HG03439 (cell line): ENCODE measurements at regions not wholly inside any gene's neighbourhood (a gene's known extent, or its start where the extent isn't known, plus 50 kb on each side); places are given as distances from the start of the nearest gene placed in this dataset.
"Not testable (repeated sequence)": the region's sequence is repeated elsewhere in the genome, so short reads cannot be mapped to it uniquely, and the experiment has no call there.

Experiments
- ATAC-seq: cut with Tn5 transposase; IDR thresholded peaks from one replicate; pipeline ENCODE4 v1.9.1; 2021; ENCODE audit warnings: mild to moderate bottlenecking, moderate library complexity; ENCODE audit not compliant: unreplicated experiment

DNA sequence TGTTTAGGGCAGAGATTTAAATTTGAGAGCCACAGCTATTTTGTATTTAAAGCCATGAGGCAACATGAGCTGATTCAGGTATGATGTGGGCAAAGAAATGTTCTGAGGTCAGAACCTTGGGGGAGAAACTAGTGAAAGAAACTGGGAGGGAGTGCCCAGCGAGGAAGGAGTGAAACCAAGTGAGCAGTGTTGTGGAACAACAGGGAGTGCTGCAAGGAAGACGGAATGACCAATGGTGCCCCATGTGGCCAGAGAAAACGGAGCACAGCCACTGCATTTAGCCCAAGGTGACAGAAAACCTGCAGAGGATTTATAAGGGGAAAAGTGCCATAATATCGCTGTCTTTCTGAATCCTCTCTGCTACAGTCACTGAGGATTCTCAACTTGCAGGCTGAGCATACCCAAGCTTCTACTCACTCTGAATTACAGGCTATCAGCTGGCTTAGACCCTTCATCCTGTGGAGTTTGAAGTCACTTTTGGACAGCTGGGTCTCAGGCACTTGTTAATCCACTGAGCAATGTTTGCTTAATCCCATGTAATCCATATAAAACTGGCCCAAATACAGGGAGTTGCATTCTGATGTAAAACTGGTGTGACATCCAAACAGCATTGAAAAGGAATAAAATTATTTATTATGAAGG, 777.3 kb downstream of the CCSER2 start:
- ATAC-seq: no peak

- ATAC-seq: no peak
These were observed 782.9 kb downstream of the CCSER2 start for GRCh38 chr10:85111271-85111670.

GRCh38 chr10:85124603-85125051, 796.2 kb downstream of the CCSER2 start:
- ATAC-seq: no peak

DNA sequence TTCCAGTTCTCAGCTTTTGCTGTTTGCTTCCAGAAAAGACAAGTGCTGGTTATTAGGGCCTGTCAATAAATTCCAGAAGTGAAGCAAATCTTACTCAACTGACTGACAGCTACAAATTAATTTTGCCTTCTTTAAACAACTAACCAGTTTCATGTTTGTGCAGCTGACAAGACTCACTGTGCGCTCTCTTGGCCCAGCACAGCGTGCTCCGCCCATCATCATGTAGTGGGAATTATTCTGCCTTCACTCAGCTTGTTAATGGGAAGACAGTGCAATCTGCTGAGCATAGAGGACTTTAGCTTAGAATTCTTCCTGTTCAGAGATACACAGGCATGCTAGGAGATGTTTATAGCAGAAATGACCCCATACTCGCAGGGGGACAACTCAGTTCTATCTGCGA, 808.9 kb downstream of the CCSER2 start:
- ATAC-seq: no peak

GRCh38 chr10:85138046-85138445, 809.7 kb downstream of the CCSER2 start:
- ATAC-seq: no peak

DNA sequence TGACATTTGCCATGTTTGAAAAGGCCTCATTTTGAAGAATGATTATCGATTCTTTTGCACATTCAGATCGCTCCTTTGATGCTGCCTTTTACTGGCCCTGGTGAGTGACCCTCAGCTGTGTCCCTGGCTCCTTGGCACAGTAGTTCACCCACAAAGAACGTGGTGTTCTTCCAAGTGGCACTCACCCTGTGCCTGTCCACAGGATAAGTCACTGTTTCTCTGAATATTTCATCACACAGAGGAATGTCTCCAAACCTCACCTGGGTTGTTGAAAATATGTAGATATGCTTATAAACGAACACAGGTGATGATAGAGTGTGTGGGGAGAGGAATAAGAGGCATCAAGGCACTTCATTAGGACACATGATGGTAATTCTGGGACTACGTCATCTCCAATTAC, 810.7 kb downstream of the CCSER2 start:
- no peak for ATAC-seq

DNA sequence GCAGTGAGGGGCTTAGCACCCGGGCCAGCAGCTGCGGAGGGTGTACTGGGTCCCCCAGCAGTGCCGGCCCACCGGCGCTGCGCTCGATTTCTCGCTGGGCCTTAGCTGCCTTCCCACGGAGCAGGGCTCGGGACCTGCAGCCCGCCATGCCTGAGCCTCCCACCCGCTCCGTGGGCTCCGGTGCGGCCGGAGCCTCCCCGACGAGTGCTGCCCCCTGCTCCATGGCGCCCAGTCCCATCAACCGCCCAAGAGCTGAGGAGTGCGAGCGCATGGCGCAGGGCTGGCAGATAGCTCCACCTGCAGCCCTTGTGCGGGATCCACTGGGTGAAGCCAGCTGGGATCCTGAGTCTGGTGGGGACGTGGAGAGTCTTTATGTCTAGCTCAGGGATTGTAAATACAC, 813.1 kb downstream of the CCSER2 start:
- ATAC-seq: not testable (repeated sequence)

DNA sequence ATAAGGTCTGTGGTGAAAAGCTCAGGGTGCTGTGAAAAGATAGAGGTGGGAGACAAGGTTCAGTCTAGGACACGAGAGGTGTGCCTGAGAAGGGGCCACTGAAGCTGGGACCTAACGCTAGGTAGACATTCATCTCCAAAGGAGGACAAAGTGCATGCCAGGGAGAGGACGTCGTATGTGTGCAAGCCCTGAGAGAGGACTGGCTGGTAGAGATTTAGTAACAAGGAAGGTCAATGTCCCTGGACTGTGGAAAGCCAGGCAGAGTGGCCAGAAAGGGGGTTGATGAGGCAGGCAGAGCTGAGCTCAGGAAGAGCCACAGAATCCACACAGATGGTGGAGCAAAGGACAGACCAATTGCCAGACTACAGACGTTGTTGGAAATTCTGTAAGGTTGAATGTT, 817.6 kb downstream of the CCSER2 start:
- ATAC-seq: no peak

DNA sequence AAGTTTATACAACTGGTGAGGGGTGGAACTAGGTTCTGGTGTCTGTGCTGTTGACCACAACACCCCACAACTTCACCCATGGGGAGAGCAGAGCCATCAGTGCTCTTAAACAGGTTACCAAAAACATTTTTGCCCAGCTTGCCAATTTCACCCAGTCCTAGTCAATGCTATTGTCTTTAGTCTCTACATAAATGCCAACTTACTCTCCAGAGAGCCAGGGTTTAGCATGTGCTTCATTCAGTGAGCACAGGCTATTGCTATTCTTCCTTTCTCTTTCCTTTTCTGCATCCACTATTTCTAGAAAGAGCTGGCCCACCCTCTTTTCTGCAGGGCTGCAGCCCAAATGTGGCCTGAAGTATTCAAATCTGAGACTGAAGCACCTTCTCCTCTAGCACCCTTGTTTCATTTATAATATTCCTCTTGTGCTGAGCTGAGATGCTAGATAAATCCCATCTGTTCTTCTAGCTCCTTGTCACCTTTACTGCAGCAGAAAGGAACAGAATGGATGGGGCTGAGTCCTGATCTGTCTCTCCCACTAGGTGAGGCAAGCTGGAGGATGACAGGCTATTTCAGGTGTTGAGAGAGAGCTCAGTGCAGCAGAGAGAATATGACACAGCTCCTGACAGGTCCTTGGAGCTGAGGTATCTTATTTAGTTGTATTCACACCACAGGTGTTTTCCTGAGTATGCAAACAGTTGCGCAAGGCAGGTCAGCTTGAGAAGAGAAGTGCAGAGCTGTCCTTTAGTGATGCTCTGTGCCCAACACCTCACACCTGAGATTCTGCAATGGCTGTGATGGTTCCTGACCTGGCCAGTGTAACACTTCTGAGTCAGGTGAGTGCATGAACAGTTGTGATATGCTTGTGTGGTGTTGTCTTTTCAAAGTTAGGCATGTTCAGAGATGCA, 819.2 kb downstream of the CCSER2 start:
- ATAC-seq: no peak

DNA sequence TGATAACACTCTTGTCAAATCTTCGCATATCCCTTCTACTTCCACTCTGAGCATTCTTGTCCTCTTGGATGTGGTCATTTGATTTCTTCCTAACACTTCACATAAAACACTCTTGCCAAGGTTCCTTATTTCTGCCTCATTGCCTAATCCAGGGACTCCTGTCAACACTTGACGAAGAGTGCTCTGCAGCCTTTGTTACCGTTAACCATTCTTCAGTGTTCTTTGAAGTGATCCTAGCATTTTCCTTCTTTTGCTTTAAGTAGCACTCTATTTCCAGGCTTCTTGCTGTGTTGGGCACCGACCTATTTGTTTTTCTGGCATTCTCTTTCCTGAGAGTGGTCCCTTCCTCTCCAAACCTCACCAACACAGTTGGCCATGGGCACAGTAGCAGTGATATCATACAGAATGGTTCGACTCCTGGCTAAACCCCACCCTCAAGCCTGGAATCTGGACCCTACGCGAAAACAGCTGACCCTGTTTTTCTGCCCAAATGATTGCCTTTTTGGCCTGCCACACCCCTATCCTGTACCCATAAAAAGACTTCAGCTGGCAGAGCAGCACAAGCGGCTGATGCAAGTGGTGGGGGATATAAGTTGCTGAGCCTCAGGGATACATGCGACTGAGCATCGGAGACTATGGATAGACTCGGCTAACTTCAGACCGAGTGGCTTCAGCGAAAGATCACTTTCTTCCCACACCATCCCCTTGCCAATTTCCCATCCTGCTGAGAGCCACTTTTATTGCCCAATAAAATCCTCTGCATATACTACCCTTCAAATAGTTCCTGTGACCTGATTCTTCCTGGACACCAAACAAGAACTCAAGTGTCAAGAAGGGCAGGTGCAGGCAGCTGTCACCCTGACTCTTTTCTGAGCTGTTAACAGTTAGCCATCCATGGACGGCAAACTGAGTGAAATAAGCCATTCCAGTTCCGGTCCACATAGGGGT, 820.6 kb downstream of the CCSER2 start:
- ATAC-seq: no peak

DNA sequence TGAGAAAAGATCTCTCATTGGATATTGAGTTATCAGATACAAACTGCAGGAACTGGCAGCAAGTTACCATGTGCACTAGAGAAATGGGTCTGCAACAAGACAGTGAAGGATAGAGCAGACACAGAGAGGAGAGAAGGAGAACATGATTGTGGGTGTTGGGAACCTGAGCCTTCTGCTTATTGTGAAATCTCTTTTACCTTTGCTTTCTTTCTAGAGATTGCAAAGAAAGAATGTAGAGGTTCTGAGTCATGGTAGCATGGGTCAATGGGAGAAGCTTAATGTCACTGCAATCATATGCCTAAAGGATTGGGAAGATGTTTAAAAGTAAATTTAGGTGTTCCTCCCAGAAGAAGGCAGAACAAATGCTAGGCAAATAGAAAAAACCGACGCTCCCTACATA, 821.4 kb downstream of the CCSER2 start:
- ATAC-seq: no peak

DNA sequence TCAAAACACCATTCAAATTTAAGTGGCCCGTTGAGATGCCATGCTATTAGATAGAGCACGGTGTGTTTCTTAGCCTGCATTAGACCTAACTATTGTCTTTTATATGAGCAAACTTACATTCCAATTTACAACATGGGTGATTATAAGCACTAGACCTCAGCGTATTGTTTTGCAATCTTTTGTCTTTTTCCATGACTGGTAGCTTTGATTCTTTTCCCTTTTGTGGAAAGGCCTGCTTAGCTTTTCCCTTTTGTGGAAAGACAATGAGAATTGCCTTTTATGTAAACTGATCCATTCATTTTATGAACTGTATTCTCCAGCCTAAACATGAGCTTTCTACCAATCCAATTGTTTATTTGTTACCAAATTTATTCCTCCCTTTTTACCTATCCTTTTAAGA, 823.1 kb downstream of the CCSER2 start:
- no peak for ATAC-seq

GRCh38 chr10:85152496-85152895, 824.1 kb downstream of the CCSER2 start:
- ATAC-seq: no peak

DNA sequence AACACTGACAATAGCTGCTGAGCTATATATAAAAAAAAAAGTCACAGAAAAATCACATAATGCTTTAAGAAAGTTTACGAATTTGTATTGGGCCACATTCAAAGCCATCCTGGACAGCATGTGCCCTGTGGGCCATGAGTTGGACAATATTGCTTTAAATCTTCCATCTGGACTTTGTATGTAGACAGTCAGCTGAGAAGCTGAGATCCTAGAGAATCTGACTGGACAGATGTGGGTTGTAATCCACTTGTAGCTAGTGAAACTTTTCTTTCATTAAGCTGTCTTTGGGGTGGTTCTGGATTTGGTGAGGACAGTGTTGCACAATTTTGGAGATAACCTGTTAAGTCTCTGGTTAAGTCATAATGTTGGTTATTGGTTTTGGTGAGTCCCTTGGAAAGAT, 824.5 kb downstream of the CCSER2 start:
- no peak for ATAC-seq

DNA sequence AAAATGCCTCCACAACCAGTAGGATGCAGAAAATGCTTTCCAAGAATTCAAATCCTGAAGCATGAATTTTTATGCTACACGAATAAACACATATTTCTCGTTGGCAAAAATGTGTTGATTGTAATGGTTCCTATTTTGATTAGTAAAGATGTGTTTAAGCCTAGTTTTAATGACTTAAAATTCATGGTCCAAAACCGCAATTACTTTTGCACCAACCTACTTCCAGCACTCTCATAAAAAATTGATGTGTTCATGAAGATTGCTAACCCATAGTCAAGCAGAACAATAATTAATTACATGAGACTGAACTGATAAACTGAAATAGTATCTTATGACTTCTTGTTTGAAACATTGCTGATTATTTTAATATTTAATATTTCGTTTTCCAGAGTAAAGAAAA, 828.8 kb downstream of the CCSER2 start:
- no peak for ATAC-seq

DNA sequence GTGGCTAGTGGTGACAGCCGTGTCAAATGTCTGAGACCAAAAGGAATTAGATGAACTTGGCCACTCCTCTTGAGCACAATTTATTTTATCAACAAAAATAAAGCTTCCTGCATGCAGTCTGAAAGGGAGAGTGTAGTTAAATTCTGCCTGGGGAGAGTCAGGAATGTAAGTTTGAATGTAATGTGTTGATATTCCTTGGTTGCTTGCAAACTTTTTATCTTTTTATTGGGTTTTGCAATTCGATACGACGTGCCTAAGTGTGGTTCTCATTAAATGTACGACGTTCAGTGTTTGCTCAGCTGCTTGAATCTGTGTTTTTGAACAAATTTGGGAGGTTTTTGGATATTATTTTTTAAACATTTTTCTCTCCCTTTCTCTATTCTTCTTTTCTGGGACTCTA, 839.9 kb downstream of the CCSER2 start:
- ATAC-seq: no peak

DNA sequence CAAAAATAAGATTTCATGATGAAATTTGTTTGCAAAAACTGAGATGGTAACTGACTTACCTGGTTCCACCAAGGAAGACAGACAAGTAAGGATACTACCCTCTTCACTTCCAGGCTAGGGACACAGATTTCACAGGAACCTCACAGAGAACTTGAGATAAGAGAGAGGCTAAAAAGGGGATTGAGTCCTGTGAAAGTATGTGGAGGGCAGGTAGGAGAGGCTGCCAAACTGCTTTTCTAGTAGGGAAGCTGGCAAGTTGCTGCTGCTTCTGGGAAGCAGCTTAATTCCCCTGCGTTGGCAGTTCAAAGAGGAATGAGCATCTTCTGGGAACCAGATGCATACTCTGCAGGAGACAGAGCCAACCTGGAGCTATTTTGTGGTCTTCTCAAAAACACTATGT, 841.6 kb downstream of the CCSER2 start:
- no peak for ATAC-seq

DNA sequence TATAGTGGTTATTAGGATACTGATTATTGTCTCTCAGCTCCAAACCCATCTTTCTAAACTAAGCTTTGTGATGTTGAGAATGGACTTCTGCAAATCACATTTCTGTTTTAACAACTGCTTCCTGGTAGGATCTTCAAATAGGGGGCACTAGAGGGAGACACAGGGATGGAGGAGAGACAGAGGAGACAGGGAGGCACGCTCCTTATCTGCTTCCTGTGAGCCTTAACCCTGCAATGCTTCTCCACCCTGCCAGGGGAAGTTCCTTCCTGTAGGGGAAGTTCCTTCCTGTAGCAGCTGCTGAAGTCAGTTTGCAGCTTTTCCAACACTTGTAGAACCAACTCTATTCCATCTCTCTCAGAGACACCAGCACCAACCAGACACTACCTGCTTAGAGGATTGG, 847.2 kb downstream of the CCSER2 start:
- ATAC-seq: no peak

- ATAC-seq: no peak
These were observed 849.4 kb downstream of the CCSER2 start for GRCh38 chr10:85177767-85178166.

DNA sequence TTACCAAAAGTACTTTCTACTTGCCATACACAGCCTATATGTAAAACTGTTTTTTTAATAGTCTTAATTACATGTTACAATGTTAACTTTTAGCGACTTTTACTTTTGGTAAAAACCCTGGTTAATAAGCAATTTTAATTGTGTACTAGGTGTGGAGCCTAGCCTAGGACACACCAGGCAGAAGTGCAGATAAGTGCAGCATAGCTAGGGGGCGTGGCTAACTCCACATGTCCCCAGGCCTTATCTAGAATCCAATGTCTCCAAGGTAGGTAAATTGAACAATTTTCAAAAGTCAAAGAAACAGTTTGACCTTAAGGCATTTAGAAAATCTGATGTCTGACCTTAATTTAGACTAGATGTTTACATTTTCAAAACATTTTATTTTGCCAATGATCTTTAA, 858.7 kb downstream of the CCSER2 start:
- no peak for ATAC-seq

GRCh38 chr10:85188770-85189484, 860.5 kb downstream of the CCSER2 start:
- ATAC-seq: no peak
